H9 (cell line): ENCODE measurements at regions not wholly inside any gene's neighbourhood (a gene's known extent, or its start where the extent isn't known, plus 50 kb on each side); places are given as distances from the start of the nearest gene placed in this dataset.

ENCODE experiments used
- DNase-seq: peaks from one replicate; pipeline ENCODE4 v3.0.0-alpha.2; 2017
- H2AFZ ChIP-seq: one replicate; pipeline ENCODE4 v1.6.1; 2013; ENCODE audit warnings: mild to moderate bottlenecking, low read length, control low read depth, moderate library complexity
- H2AK5ac ChIP-seq: 2 replicates; pipeline ENCODE4 v1.6.1; 2013; ENCODE audit warnings: low read length, control low read depth, mixed read lengths; ENCODE audit not compliant: insufficient read length
- H2BK120ac ChIP-seq: one replicate; pipeline ENCODE4 v1.6.1; 2013; ENCODE audit warnings: low read depth, mild to moderate bottlenecking, low read length, control low read depth, inconsistent platforms; ENCODE audit not compliant: poor library complexity, severe bottlenecking
- H2BK12ac ChIP-seq: 2 replicates; pipeline ENCODE4 v1.6.1; 2013; ENCODE audit warnings: low read length, control low read depth, mixed read lengths, low read depth; ENCODE audit not compliant: insufficient read length
- H2BK15ac ChIP-seq: 2 replicates; pipeline ENCODE4 v1.6.1; 2013; ENCODE audit warnings: low read depth, low read length, control low read depth
- H2BK20ac ChIP-seq: one replicate; pipeline ENCODE4 v1.6.1; 2013; ENCODE audit warnings: low read depth, mild to moderate bottlenecking, low read length, control low read depth, inconsistent platforms; ENCODE audit not compliant: poor library complexity, severe bottlenecking
- H2BK5ac ChIP-seq: 2 replicates; pipeline ENCODE4 v1.6.1; 2013; ENCODE audit warnings: low read length, control low read depth, mixed read lengths; ENCODE audit not compliant: insufficient read length
- H3K14ac ChIP-seq: 2 replicates; pipeline ENCODE4 v1.6.1; 2013; ENCODE audit warnings: low read length, control low read depth; ENCODE audit not compliant: insufficient read depth
- H3K18ac ChIP-seq: 2 replicates; pipeline ENCODE4 v1.6.1; 2013; ENCODE audit warnings: low read depth, mild to moderate bottlenecking, mixed read lengths, low read length, control low read depth; ENCODE audit not compliant: insufficient read length
- H3K23ac ChIP-seq: 2 replicates; pipeline ENCODE4 v1.6.1; 2013; ENCODE audit warnings: low read length, control low read depth, mixed read lengths, low read depth; ENCODE audit not compliant: insufficient read length
- H3K23me2 ChIP-seq: 2 replicates; pipeline ENCODE4 v1.6.1; 2013; ENCODE audit warnings: low read depth, mild to moderate bottlenecking, mixed read lengths, low read length, control low read depth; ENCODE audit not compliant: insufficient read length, poor library complexity, severe bottlenecking
- H3K27ac ChIP-seq: 2 replicates; pipeline ENCODE4 v1.5.1; 2013; ENCODE audit warnings: low read length, control low read depth, mixed read lengths, low read depth; ENCODE audit not compliant: insufficient read length
- H3K27me3 ChIP-seq: 2 replicates; pipeline ENCODE4 v1.6.1; 2013; ENCODE audit warnings: low read length, control low read depth, inconsistent platforms; ENCODE audit not compliant: insufficient read depth
- H3K4ac ChIP-seq: 2 replicates; pipeline ENCODE4 v1.6.1; 2013; ENCODE audit warnings: low read depth, mild to moderate bottlenecking, control low read depth, inconsistent platforms, low read length, moderate library complexity
- H3K4me1 ChIP-seq: 2 replicates; pipeline ENCODE4 v1.6.1; 2013; ENCODE audit warnings: low read length, control low read depth, inconsistent platforms; ENCODE audit not compliant: insufficient read depth
- H3K4me2 ChIP-seq: 2 replicates; pipeline ENCODE4 v1.6.1; 2013; ENCODE audit warnings: low read length, control low read depth, mixed read lengths; ENCODE audit not compliant: insufficient read length, insufficient read depth
- H3K56ac ChIP-seq: 2 replicates; pipeline ENCODE4 v1.6.1; 2013; ENCODE audit warnings: low read depth, mild to moderate bottlenecking, mixed read lengths, low read length, control low read depth; ENCODE audit not compliant: insufficient read length
- H3K79me1 ChIP-seq: 2 replicates; pipeline ENCODE4 v1.6.1; 2013; ENCODE audit warnings: low read depth, mild to moderate bottlenecking, moderate library complexity, low read length, control low read depth, inconsistent platforms; ENCODE audit not compliant: insufficient read depth, poor library complexity, severe bottlenecking
- H3K79me2 ChIP-seq: 2 replicates; pipeline ENCODE4 v1.6.1; 2013; ENCODE audit warnings: low read length, control low read depth, inconsistent platforms; ENCODE audit not compliant: insufficient read depth
- H3K9ac ChIP-seq: 2 replicates; pipeline ENCODE4 v1.6.1; 2013; ENCODE audit warnings: low read length, control low read depth, mixed read lengths; ENCODE audit not compliant: insufficient read length; ENCODE audit errors: extremely low read depth
- H3K9me3 ChIP-seq: one replicate; pipeline ENCODE4 v1.6.1; 2013; ENCODE audit warnings: low read depth, low read length, inconsistent platforms; ENCODE audit not compliant: control insufficient read depth
- H3T11ph ChIP-seq: one replicate; pipeline ENCODE4 v1.6.1; 2013; ENCODE audit warnings: mild to moderate bottlenecking, low read length, control low read depth, inconsistent platforms
- H4K20me1 ChIP-seq: one replicate; pipeline ENCODE4 v1.6.1; 2013; ENCODE audit not compliant: control insufficient read depth, insufficient read length, insufficient read depth
- H4K5ac ChIP-seq: 2 replicates; pipeline ENCODE4 v1.6.1; 2013; ENCODE audit warnings: low read depth, mild to moderate bottlenecking, mixed read lengths, low read length, control low read depth; ENCODE audit not compliant: insufficient read length
- H4K8ac ChIP-seq: replicated peaks from 2 replicates; pipeline ENCODE4 v1.6.1; 2013; ENCODE audit warnings: low read length, control low read depth, mixed read lengths, low read depth; ENCODE audit not compliant: insufficient read length
- H4K91ac ChIP-seq: 2 replicates; pipeline ENCODE4 v1.6.1; 2013; ENCODE audit warnings: low read depth, mild to moderate bottlenecking, moderate library complexity, mixed read lengths, low read length, control low read depth; ENCODE audit not compliant: insufficient read length
- H3K27ac Mint-ChIP-seq, 3 experiments: 2 replicates in 2 of 3; 3 replicates in 1 of 3; pipeline ENCODE4 v1.8.0; 2020 to 2021; ENCODE audit warnings: mixed read lengths in 3 of 3, mild to moderate bottlenecking in 1 of 3, moderate library complexity in 1 of 3
- H3K27me3 Mint-ChIP-seq: 2 replicates; pipeline ENCODE4 v1.8.0; 2021; ENCODE audit warnings: low read depth, mild to moderate bottlenecking, moderate library complexity, mixed read lengths
- H3K36me3 Mint-ChIP-seq, 3 experiments: 2 replicates in 2 of 3; 3 replicates in 1 of 3; pipeline ENCODE4 v1.8.0; 2020 to 2021; ENCODE audit warnings: low read depth in 3 of 3, mixed read lengths in 3 of 3; ENCODE audit not compliant: insufficient read depth in 1 of 3
- H3K4me1 Mint-ChIP-seq, 2 experiments: 2 replicates each; pipeline ENCODE4 v1.8.0; 2020; ENCODE audit warnings: mixed read lengths in 2 of 2
- H3K4me3 Mint-ChIP-seq, 2 experiments: 2 replicates in 1 of 2; 3 replicates in 1 of 2; pipeline ENCODE4 v1.8.0; 2020 to 2021; ENCODE audit warnings: mild to moderate bottlenecking in 2 of 2, mixed read lengths in 2 of 2, moderate library complexity in 1 of 2
- H3K9me3 Mint-ChIP-seq, 2 experiments: 2 replicates in 1 of 2; 3 replicates in 1 of 2; pipeline ENCODE4 v1.8.0; 2020; ENCODE audit warnings: mild to moderate bottlenecking in 2 of 2, mixed read lengths in 2 of 2, moderate library complexity in 1 of 2
- WGBS: extraction: QIAGEN DNeasy Blood & Tissue Kit; methylation state at CpG from one replicate; pipeline ENCODE4 v1.1.7; 2013; ENCODE audit warnings: missing lambda C conversion rate, low lambda C conversion rate, mixed read lengths; ENCODE audit not compliant: insufficient read length; ENCODE audit errors: extremely low coverage; 5-methylcytosine and 5-hydroxymethylcytosine counted together
- TF ChIP-seq, protein P1 (sequence below): fragments of 200-600 bp; sonication (generic); conservative IDR thresholded peaks from 3 replicates; pipeline ENCODE4 v1.8.0; 2021; ENCODE audit warnings: antibody characterized with exemption, mild to moderate bottlenecking

DNA sequence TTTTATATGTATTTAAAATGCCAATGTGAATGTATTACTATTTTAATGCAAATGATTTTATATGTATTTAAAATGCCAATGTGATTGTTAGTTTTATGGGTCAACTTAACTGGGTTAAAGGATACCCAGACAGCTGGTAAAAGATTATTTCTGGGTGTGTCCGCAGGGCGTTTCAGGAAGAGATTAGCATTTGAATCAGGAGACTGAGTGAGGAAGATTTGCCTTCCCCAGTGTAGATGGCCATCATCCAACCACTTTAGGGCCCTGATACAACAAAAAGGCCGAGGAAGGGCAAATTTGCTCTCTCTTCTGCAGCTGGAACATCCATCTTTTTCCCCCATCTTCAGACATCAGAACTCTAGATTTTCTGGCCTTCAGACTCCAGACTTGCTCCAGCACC lies 116.2 kb downstream of the BAMBI start:
- H2AFZ ChIP-seq, result no peak overlapping the region
- no peaks in the 10 kb centered on the region for H3K23me2 ChIP-seq
- no peaks in the 10 kb centered on the region for H3K36me3 Mint-ChIP-seq
- H2AK5ac ChIP-seq, result no peak overlapping the region
- TF ChIP-seq, protein P1, sequence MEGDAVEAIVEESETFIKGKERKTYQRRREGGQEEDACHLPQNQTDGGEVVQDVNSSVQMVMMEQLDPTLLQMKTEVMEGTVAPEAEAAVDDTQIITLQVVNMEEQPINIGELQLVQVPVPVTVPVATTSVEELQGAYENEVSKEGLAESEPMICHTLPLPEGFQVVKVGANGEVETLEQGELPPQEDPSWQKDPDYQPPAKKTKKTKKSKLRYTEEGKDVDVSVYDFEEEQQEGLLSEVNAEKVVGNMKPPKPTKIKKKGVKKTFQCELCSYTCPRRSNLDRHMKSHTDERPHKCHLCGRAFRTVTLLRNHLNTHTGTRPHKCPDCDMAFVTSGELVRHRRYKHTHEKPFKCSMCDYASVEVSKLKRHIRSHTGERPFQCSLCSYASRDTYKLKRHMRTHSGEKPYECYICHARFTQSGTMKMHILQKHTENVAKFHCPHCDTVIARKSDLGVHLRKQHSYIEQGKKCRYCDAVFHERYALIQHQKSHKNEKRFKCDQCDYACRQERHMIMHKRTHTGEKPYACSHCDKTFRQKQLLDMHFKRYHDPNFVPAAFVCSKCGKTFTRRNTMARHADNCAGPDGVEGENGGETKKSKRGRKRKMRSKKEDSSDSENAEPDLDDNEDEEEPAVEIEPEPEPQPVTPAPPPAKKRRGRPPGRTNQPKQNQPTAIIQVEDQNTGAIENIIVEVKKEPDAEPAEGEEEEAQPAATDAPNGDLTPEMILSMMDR, result no peak
- H3K4me1 Mint-ChIP-seq, result peaks cover 11 to 15% of the 10 kb centered on the region in 2 experiments
- no peaks in the 10 kb centered on the region for H3K79me1 ChIP-seq
- H2BK12ac ChIP-seq, result no peak overlapping the region
- H3K23ac ChIP-seq, result no peak overlapping the region
- no peak overlapping the region for H4K91ac ChIP-seq
- no peak overlapping the region for H3T11ph ChIP-seq
- no CpG with 5 or more reads among the region's 3 CpGs for WGBS
- H3K79me2 ChIP-seq, result no peaks in the 10 kb centered on the region
- no peaks in the 10 kb centered on the region; the same call in 1 of the 2 replicates for H3K4me1 ChIP-seq
- H2BK5ac ChIP-seq, result no peak overlapping the region
- no peak overlapping the region for H3K56ac ChIP-seq
- no peak overlapping the region for H3K4me3 Mint-ChIP-seq
- H3K18ac ChIP-seq, result no peak overlapping the region
- H3K9me3 Mint-ChIP-seq, result no peaks in the 10 kb centered on the region
- no peaks in the 10 kb centered on the region for H4K20me1 ChIP-seq
- no peak overlapping the region for H3K14ac ChIP-seq
- no peak overlapping the region for H2BK20ac ChIP-seq
- H2BK15ac ChIP-seq, result no peak overlapping the region
- H3K27me3 Mint-ChIP-seq, result no peaks in the 10 kb centered on the region; the same call in 1 of the 2 replicates
- H3K4me2 ChIP-seq, result no peak overlapping the region
- H3K9me3 ChIP-seq, result no peaks in the 10 kb centered on the region
- no peak overlapping the region for H3K27ac ChIP-seq
- H3K4ac ChIP-seq, result no peak overlapping the region
- no peak overlapping the region for H2BK120ac ChIP-seq
- H3K27ac Mint-ChIP-seq, result peak overlapping the region in 2 of 3 experiments; percentile 49 to 72; a peak in 2 of 7 replicates
- no peak overlapping the region for H4K8ac ChIP-seq
- no peak overlapping the region for H4K5ac ChIP-seq
- H3K27me3 ChIP-seq, result no peaks in the 10 kb centered on the region
- DNase-seq, result no peak
- H3K9ac ChIP-seq, result no peak overlapping the region
